ENCODE measurements at regions not wholly inside any gene's neighbourhood (a gene's known extent, or its start where the extent isn't known, plus 50 kb on each side); places are given as distances from the start of the nearest gene placed in this dataset.

DNA sequence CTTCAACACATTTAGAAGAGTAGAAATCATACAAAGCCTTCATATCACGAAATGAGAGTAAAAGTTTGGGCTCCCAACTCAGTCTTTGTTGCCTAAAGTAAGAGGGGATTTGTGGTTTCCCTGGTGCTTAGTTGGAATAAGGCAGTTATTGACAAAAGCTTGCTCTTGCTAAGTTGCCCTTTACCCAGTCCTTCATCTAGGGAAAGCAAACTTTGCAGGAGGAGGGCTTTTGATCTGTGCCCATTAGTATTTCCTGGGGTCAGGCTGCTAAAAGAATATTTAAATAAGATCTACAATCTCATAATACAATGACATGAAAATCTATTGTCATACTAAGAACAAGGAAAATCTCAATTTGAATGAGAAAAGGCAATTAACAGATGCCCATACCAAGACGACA is 84.1 kb upstream of the ACO1 start:
- no peak for DNase-seq

GRCh38 chr9:32304495-32304894 is 79.9 kb upstream of the ACO1 start:
- no peak for DNase-seq

DNA sequence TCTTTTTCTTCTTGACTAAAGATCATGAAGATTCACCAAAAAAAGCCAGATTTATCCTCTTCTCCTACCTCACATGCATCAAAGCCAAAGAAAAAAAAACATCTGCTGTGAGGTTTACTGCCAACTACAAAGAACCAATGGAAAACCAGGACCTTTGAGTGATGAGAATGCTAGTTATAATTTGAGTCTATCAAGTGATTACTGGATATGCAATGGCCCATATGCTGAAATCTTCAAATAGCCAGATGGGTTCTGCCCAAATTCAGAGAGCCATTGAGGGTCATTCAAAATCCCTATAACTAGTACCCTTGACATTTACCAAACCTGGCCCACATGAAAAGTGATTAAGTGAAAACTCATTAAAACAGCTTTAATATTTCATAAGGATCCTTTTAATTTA is 78.4 kb upstream of the ACO1 start:
- DNase-seq, result no peak

- DNase-seq, result no peak
Observed at GRCh38 chr9:32319312-32319929, 65.0 kb upstream of the ACO1 start.

DNA sequence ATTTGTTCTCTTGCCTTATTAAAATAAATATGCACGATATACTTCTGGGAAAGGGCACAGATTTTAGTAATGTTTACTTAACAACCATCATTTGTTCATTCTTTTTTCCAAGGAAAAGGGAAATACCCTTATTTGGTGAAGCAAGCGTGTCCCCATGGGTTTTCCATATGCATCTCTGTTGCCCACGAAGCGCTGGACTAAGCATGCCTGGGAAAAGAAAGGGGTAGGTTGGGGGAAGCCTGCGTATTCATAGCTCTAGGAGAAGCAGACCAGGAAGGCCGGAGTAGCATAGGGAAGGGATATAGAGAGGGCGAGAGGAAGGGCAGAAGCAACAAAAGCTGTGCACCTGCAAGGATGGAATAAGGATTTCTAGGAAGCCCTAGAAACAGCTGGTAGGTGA is 61.8 kb upstream of the ACO1 start:
- DNase-seq, result no peak

GRCh38 chr9:32326146-32326545 is 58.3 kb upstream of the ACO1 start:
- DNase-seq, result no peak

DNA sequence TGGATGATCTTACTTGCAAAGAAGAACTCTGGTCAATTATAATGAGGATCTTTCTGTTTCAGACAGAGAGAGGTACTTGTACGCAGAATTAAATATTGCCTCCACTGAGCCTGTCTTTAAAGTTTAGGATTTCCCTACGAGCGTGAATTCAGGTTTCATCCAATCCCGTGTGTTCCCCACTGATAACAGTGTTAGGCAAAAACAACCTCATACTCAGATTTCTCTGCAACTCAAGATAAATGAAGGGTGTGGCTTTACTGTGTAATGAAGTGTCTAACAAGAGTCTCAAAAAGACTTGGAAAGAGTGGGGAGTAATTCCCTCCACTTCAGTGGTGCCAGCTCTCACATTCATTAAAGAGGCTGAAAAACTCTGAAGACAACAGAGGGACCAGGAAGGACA is 53.2 kb upstream of the ACO1 start:
- DNase-seq, result no peak

DNA sequence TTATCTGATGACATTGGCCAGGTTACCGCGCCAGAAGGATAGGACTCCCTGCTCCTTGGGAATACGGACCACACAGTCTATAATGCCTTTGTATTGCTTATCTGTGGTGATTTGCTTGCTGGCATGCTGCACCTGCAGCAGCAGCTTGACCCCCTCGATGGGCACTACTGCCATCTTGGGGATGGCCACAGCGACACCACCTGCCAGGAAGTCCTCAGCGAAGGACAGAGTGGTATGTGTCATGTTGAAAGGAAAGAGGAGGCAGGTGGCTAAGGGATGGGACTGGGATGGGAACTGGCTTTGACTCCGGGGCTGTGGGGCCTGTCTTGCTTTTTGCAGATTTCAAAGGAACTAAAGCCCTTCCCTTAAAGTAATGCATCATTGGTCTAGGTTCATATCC is 50.3 kb upstream of the ACO1 start:
- DNase-seq, result no peak

All from suppressor macrophage treated with lipopolysaccharide for 1 hour (primary cell).